IMR-90 (cell line): ENCODE measurements at regions not wholly inside any gene's neighbourhood (a gene's known extent, or its start where the extent isn't known, plus 50 kb on each side); places are given as distances from the start of the nearest gene placed in this dataset.

Experiments used
- ATAC-seq: fragments of 200-7000 bp; cut with Tn5 transposase; 2 replicates; pipeline ENCODE4 v1.9.1; 2020; ENCODE audit warnings: low read depth, mild to moderate bottlenecking, moderate library complexity
- BruUV-seq: library from RNA; stranded (reverse); fragments of 400-500 nt; replicated peaks from 2 replicates; lab custom pipeline; 2021; lab: Mats Ljungman, UMichigan
- CTCF ChIA-PET: fragments of 300-600 bp; formaldehyde crosslinking; extraction: SDS; loops from one replicate; lab custom pipeline; 2021; ENCODE audit warnings: antibody characterized with exemption; lab: Yijun Ruan, JAX
- POLR2A ChIA-PET: fragments of 300-600 bp; sonication (Branson Sonifier 250); formaldehyde crosslinking; loops from one replicate; lab custom pipeline; 2022; ENCODE audit warnings: antibody characterized with exemption; ENCODE audit not compliant: unreplicated experiment; lab: Charles Lee
- DNase-seq: peaks from one replicate; pipeline ENCODE4 v3.0.0; 2013
- H2AFZ ChIP-seq: replicated peaks from 2 replicates; pipeline ENCODE3; 2013; ENCODE audit warnings: low read length, mild to moderate bottlenecking; ENCODE audit not compliant: poor library complexity
- H2AK5ac ChIP-seq: 2 replicates; pipeline ENCODE4 v1.6.1; 2013; ENCODE audit warnings: low read depth, low read length, inconsistent platforms
- H2AK9ac ChIP-seq: replicated peaks from 2 replicates; pipeline ENCODE3; 2013; ENCODE audit warnings: mild to moderate bottlenecking, low read depth, low read length, moderate library complexity; ENCODE audit not compliant: poor library complexity
- H2BK120ac ChIP-seq: 2 replicates; pipeline ENCODE4 v1.6.1; 2013; ENCODE audit warnings: low read depth, low read length, inconsistent platforms
- H2BK15ac ChIP-seq: 3 replicates; pipeline ENCODE4 v1.6.1; 2013; ENCODE audit warnings: low read depth, low read length, inconsistent platforms
- H2BK20ac ChIP-seq: 2 replicates; pipeline ENCODE4 v1.6.1; 2013; ENCODE audit warnings: low read depth, mild to moderate bottlenecking, inconsistent platforms, low read length, moderate library complexity
- H2BK5ac ChIP-seq: 2 replicates; pipeline ENCODE4 v1.6.1; 2013; ENCODE audit warnings: mild to moderate bottlenecking, low read depth, low read length, inconsistent platforms; ENCODE audit not compliant: poor library complexity, severe bottlenecking
- H3K14ac ChIP-seq: replicated peaks from 2 replicates; pipeline ENCODE4 v1.6.1; 2013; ENCODE audit warnings: low read depth, low read length, inconsistent platforms
- H3K18ac ChIP-seq: 2 replicates; pipeline ENCODE4 v1.6.1; 2013; ENCODE audit warnings: low read depth, low read length, control low read depth
- H3K23ac ChIP-seq: 2 replicates; pipeline ENCODE4 v1.6.1; 2013; ENCODE audit warnings: low read depth, low read length, inconsistent platforms
- H3K27ac ChIP-seq: 2 replicates; pipeline ENCODE4 v1.5.1; 2013; ENCODE audit warnings: mild to moderate bottlenecking, control low read depth, low read length; ENCODE audit not compliant: insufficient read depth
- H3K27me3 ChIP-seq: 2 replicates; pipeline ENCODE4 v1.6.1; 2013; ENCODE audit warnings: low read length; ENCODE audit not compliant: control insufficient read depth, insufficient read depth
- H3K36me3 ChIP-seq: 2 replicates; pipeline ENCODE4 v1.6.1; 2013; ENCODE audit warnings: low read length, mixed read lengths; ENCODE audit not compliant: control insufficient read depth, insufficient read depth
- H3K4ac ChIP-seq: 2 replicates; pipeline ENCODE4 v1.6.1; 2013; ENCODE audit warnings: low read depth, low read length, inconsistent platforms
- H3K4me1 ChIP-seq: 2 replicates; pipeline ENCODE4 v1.6.1; 2013; ENCODE audit warnings: low read length, mixed read lengths; ENCODE audit not compliant: control insufficient read depth, insufficient read depth
- H3K4me2 ChIP-seq: 2 replicates; pipeline ENCODE4 v1.6.1; 2013; ENCODE audit warnings: low read depth, mild to moderate bottlenecking, control low read depth, low read length, moderate library complexity
- H3K4me3 ChIP-seq: 2 replicates; pipeline ENCODE4 v1.5.1; 2013; ENCODE audit warnings: low read depth, mild to moderate bottlenecking, control low read depth, low read length, moderate library complexity; ENCODE audit not compliant: insufficient read depth
- H3K56ac ChIP-seq: 2 replicates; pipeline ENCODE4 v1.6.1; 2013; ENCODE audit warnings: low read length, inconsistent platforms; ENCODE audit not compliant: insufficient read depth; ENCODE audit errors: extremely low read depth
- H3K79me1 ChIP-seq, 2 experiments: 2 replicates each; pipeline ENCODE4 v1.6.1; 2013; ENCODE audit warnings: low read length in 2 of 2, inconsistent platforms in 1 of 2, low read depth in 1 of 2
- H3K9ac ChIP-seq: 2 replicates; pipeline ENCODE4 v1.6.1; 2013; ENCODE audit warnings: low read depth, low read length, control low read depth
- H3K9me1 ChIP-seq: 2 replicates; pipeline ENCODE4 v1.6.1; 2013; ENCODE audit warnings: low read length, inconsistent platforms; ENCODE audit not compliant: insufficient read depth
- H3K9me3 ChIP-seq: 2 replicates; pipeline ENCODE4 v1.6.1; 2013; ENCODE audit warnings: low read length; ENCODE audit not compliant: control insufficient read depth, insufficient read depth
- H4K20me1 ChIP-seq: 2 replicates; pipeline ENCODE4 v1.6.1; 2013; ENCODE audit warnings: low read length, inconsistent platforms; ENCODE audit not compliant: insufficient read depth
- H4K5ac ChIP-seq: 2 replicates; pipeline ENCODE4 v1.6.1; 2013; ENCODE audit warnings: mild to moderate bottlenecking, low read depth, low read length, control low read depth
- H4K8ac ChIP-seq, 2 experiments: 2 replicates each; pipeline ENCODE4 v1.6.1; 2013; ENCODE audit warnings: low read depth in 2 of 2, low read length in 2 of 2, control low read depth in 1 of 2, inconsistent platforms in 1 of 2
- H4K91ac ChIP-seq: 2 replicates; pipeline ENCODE4 v1.6.1; 2013; ENCODE audit warnings: low read depth, low read length, inconsistent platforms; ENCODE audit not compliant: insufficient read depth
- BHLHE40 ChIP-seq: fragments of 150-350 bp; IDR thresholded peaks from 2 replicates; pipeline ENCODE4 v1.6.1; 2016; ENCODE audit warnings: mild to moderate bottlenecking, low read depth, low read length
- CEBPB ChIP-seq: IDR thresholded peaks from 2 replicates; pipeline ENCODE4 v1.6.1; 2012; ENCODE audit warnings: low read depth, low read length, improper control_type of control experiment
- FOS ChIP-seq: fragments of 150-350 bp; IDR thresholded peaks from 2 replicates; pipeline ENCODE4 v1.6.1; 2016; ENCODE audit warnings: low read depth, low read length
- MAFK ChIP-seq: IDR thresholded peaks from 2 replicates; pipeline ENCODE4 v1.6.1; 2012; ENCODE audit warnings: low read depth, low read length, improper control_type of control experiment
- MAZ ChIP-seq: IDR thresholded peaks from 2 replicates; pipeline ENCODE4 v1.6.1; 2012; ENCODE audit warnings: low read depth, mild to moderate bottlenecking, low read length, improper control_type of control experiment, moderate library complexity, borderline replicate concordance
- POLR2A ChIP-seq: IDR thresholded peaks from 2 replicates; pipeline ENCODE4 v1.6.1; 2012; ENCODE audit warnings: mild to moderate bottlenecking, low read depth, low read length
- RCOR1 ChIP-seq: IDR thresholded peaks from 2 replicates; pipeline ENCODE4 v1.6.1; 2012; ENCODE audit warnings: mild to moderate bottlenecking, low read length, improper control_type of control experiment; ENCODE audit not compliant: insufficient replicate concordance
- SMC3 ChIP-seq: fragments of 150-350 bp; IDR thresholded peaks from 2 replicates; pipeline ENCODE4 v1.6.1; 2016; ENCODE audit warnings: low read depth, mild to moderate bottlenecking, antibody characterized with exemption, low read length, moderate library complexity
- USF2 ChIP-seq: fragments of 150-350 bp; IDR thresholded peaks from 2 replicates; pipeline ENCODE4 v1.6.1; 2017; ENCODE audit warnings: mild to moderate bottlenecking, antibody characterized with exemption, low read length, low read depth
- WGBS, 2 experiments: methylation state at CpG; one replicate each; pipeline versions ENCODE4 v1.1.5 to v1.1.7; 2013; ENCODE audit warnings: missing lambda C conversion rate in 2 of 2; ENCODE audit not compliant: insufficient read length in 1 of 2; ENCODE audit errors: extremely low coverage in 2 of 2; 5-methylcytosine and 5-hydroxymethylcytosine counted together
- dilution Hi-C: fragments of 300-500 bp; cut with HindIII; formaldehyde crosslinking; loops from one replicate; pipeline ENCODE4 v1.14.3; 2018; ENCODE audit warnings: low sequenced_read_pairs; ENCODE audit not compliant: unreplicated experiment
- in situ Hi-C: fragments of 300-500 bp; cut with MboI; formaldehyde crosslinking; loops from 3 replicates; pipeline ENCODE4 v1.14.3; 2019; ENCODE audit warnings: low sequenced_read_pairs, inconsistent platforms, mixed read lengths
- intact Hi-C: fragments of 100-400 bp; cut with micrococcal nuclease; formaldehyde crosslinking; loops from 2 replicates; pipeline ENCODE4 v1.10.0; 2022

DNA sequence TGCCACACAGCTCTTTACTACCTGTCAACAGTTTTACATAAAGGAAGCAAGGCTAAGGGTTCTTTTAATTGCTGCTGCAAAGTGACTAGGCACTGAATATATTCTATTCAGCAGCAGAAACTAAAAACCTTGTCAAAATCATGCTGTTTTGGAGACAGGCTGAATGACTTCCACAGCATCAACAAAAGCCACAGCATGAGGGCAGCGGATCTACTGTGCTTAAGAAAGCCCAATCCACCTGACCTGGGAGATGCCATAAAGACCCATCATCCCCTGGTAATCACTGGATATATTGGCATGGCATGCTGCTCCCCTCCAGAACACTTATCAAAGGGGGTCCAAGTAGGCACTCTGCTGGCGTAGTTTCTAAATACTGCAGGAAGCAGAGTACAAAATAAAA, 715.1 kb upstream of the SLC8A1 start:
- no peaks in the 10 kb centered on the region for H3K4me1 ChIP-seq
- H3K9me3 ChIP-seq = no peaks in the 10 kb centered on the region
- CTCF ChIA-PET = no interaction called here
- no peak overlapping the region for H3K27ac ChIP-seq
- no peak overlapping the region for H4K91ac ChIP-seq
- no peaks in the 10 kb centered on the region for H4K20me1 ChIP-seq
- POLR2A ChIA-PET = no interaction called here
- no peak overlapping the region for H3K9ac ChIP-seq
- no peak overlapping the region for H3K23ac ChIP-seq
- H4K5ac ChIP-seq = no peak overlapping the region
- H4K8ac ChIP-seq = no peak overlapping the region
- no peak for DNase-seq
- H3K27me3 ChIP-seq = no peaks in the 10 kb centered on the region
- no peak overlapping the region for H2BK20ac ChIP-seq
- no peaks in the 10 kb centered on the region for H3K36me3 ChIP-seq
- H3K4me3 ChIP-seq = no peak overlapping the region
- H2AK9ac ChIP-seq = no peak overlapping the region
- H2AFZ ChIP-seq = no peak overlapping the region
- WGBS, 2 experiments = no CpG with 5 or more reads among the region's 2 CpGs
- TF ChIP-seq RCOR1 = no peak
- no peak for TF ChIP-seq SMC3
- no peak for TF ChIP-seq MAFK
- TF ChIP-seq MAZ = no peak
- no peak for TF ChIP-seq BHLHE40
- TF ChIP-seq USF2 = no peak
- no peak for TF ChIP-seq CEBPB
- no peak for TF ChIP-seq POLR2A
- no peak for TF ChIP-seq FOS
- H3K9me1 ChIP-seq = no peaks in the 10 kb centered on the region
- H2BK5ac ChIP-seq = no peak overlapping the region
- dilution Hi-C loops (no loop called here), intact Hi-C loops (no loop called here), in situ Hi-C loops (no loop called here)
- no peak overlapping the region for H2BK120ac ChIP-seq
- H2BK15ac ChIP-seq = no peak overlapping the region
- no peak overlapping the region for H2AK5ac ChIP-seq
- H3K4ac ChIP-seq = no peak overlapping the region
- no peaks in the 10 kb centered on the region for H3K79me1 ChIP-seq
- H3K18ac ChIP-seq = no peak overlapping the region
- no peak overlapping the region for H3K56ac ChIP-seq
- no peak overlapping the region for H3K14ac ChIP-seq
- H3K4me2 ChIP-seq = no peak overlapping the region
- no TSS peak for BruUV-seq
- no peak for ATAC-seq
